Smooth muscle cell (in vitro differentiated cells): ENCODE measurements at regions not wholly inside any gene's neighbourhood (a gene's known extent, or its start where the extent isn't known, plus 50 kb on each side); places are given as distances from the start of the nearest gene placed in this dataset.
"Not testable (repeated sequence)": the region's sequence is repeated elsewhere in the genome, so short reads cannot be mapped to it uniquely, and the experiment has no call there.

Experiments
- DNase-seq: peaks from one replicate; lab custom pipeline; 2025; ENCODE audit not compliant: unreplicated experiment; lab: John Stamatoyannopoulos, UW
- H2AFZ ChIP-seq: fragments of 200-600 bp; sonication (generic); 2 replicates; pipeline ENCODE4 v1.6.0; 2016; ENCODE audit warnings: antibody characterized with exemption, low read depth, mild to moderate bottlenecking
- H3F3A ChIP-seq: fragments of 200-600 bp; sonication (generic); 2 replicates; pipeline ENCODE4 v1.6.0; 2017; ENCODE audit warnings: antibody characterized with exemption, low read depth
- H3K27ac ChIP-seq: fragments of 200-600 bp; sonication (generic); 2 replicates; pipeline ENCODE4 v1.5.1; 2016; ENCODE audit warnings: low read depth, mild to moderate bottlenecking
- H3K27me3 ChIP-seq: fragments of 200-600 bp; sonication (generic); 2 replicates; pipeline ENCODE4 v1.6.1; 2016; ENCODE audit warnings: low read depth, mild to moderate bottlenecking
- H3K36me3 ChIP-seq: fragments of 200-600 bp; sonication (generic); 2 replicates; pipeline ENCODE4 v1.5.1; 2016; ENCODE audit warnings: low read depth
- H3K4me1 ChIP-seq: fragments of 200-600 bp; sonication (generic); 2 replicates; pipeline ENCODE4 v1.5.1; 2016; ENCODE audit warnings: low read depth
- H3K4me2 ChIP-seq: fragments of 200-600 bp; sonication (generic); 2 replicates; pipeline ENCODE4 v1.6.0; 2016; ENCODE audit warnings: mild to moderate bottlenecking
- H3K4me3 ChIP-seq: fragments of 200-600 bp; sonication (generic); 2 replicates; pipeline ENCODE4 v1.5.1; 2016; ENCODE audit warnings: mild to moderate bottlenecking
- H3K79me2 ChIP-seq: fragments of 200-600 bp; sonication (generic); 2 replicates; pipeline ENCODE4 v1.6.0; 2016; ENCODE audit warnings: low read depth, mild to moderate bottlenecking
- H3K9ac ChIP-seq: fragments of 200-600 bp; sonication (generic); 2 replicates; pipeline ENCODE4 v1.6.0; 2016; ENCODE audit warnings: low read depth
- H3K9me3 ChIP-seq: fragments of 200-600 bp; sonication (generic); replicated peaks from 2 replicates; pipeline ENCODE4 v1.5.1; 2016; ENCODE audit warnings: low read depth
- H4K20me1 ChIP-seq: fragments of 200-600 bp; sonication (generic); 2 replicates; pipeline ENCODE4 v1.6.0; 2016; ENCODE audit warnings: low read depth
- CTCF ChIP-seq: fragments of 200-600 bp; sonication (generic); IDR thresholded peaks from 2 replicates; pipeline ENCODE4 v1.5.1; 2017; ENCODE audit warnings: borderline replicate concordance, mild to moderate bottlenecking, antibody characterized with exemption; ENCODE audit not compliant: insufficient read depth, poor library complexity, severe bottlenecking
- WGBS: methylation state at CpG from one replicate; pipeline ENCODE4 v1.1.7; 2016; ENCODE audit warnings: low lambda C conversion rate; 5-methylcytosine and 5-hydroxymethylcytosine counted together

DNA sequence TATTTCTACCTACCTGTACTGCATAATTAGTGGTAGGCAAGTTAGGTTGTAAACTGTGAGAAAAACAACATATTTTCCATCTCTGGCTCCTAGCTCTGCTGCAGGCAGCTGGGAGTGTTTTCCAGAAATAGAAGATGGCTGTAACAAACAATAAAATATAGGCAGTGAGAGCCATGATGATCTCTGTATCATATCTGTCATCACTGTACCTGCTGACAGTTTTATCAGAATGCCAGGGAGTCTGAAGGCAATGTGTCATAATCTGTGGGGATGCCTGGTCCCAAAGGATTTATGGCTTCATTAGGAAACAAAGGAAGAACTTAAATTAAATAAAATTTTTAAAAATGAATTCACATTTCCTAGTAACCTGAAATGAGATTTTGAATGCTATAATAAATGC is 160.9 kb upstream of the SMIM30 start:
- H3K79me2 ChIP-seq: no peaks in the 10 kb centered on the region
- no peaks in the 10 kb centered on the region for H3K9me3 ChIP-seq
- no peaks in the 10 kb centered on the region for H3K36me3 ChIP-seq
- DNase-seq: no peak
- TF ChIP-seq CTCF: no peak
- no peaks in the 10 kb centered on the region for H3K4me1 ChIP-seq
- no peak overlapping the region for H3K27ac ChIP-seq
- H4K20me1 ChIP-seq: no peaks in the 10 kb centered on the region
- no peak overlapping the region for H3K9ac ChIP-seq
- peak overlapping the region; percentile 11 for H2AFZ ChIP-seq
- no peak overlapping the region for H3K4me2 ChIP-seq
- H3K4me3 ChIP-seq: no peak overlapping the region
- H3K27me3 ChIP-seq: no peaks in the 10 kb centered on the region
- no peaks in the 10 kb centered on the region for H3F3A ChIP-seq

- DNase-seq: no peak
- no peaks in the 10 kb centered on the region for H3F3A ChIP-seq
- H3K79me2 ChIP-seq: no peaks in the 10 kb centered on the region
- H3K4me2 ChIP-seq: no peak overlapping the region
- H3K4me1 ChIP-seq: no peaks in the 10 kb centered on the region
- no peaks in the 10 kb centered on the region for H4K20me1 ChIP-seq
- no peak for TF ChIP-seq CTCF
- H2AFZ ChIP-seq: no peak overlapping the region
- WGBS: 85% methylated on average over 2 of the region's 2 CpGs
- H3K27me3 ChIP-seq: no peaks in the 10 kb centered on the region
- H3K4me3 ChIP-seq: no peak overlapping the region
- H3K27ac ChIP-seq: no peak overlapping the region
- no peaks in the 10 kb centered on the region for H3K9me3 ChIP-seq
- H3K36me3 ChIP-seq: no peaks in the 10 kb centered on the region
- no peak overlapping the region for H3K9ac ChIP-seq
These were observed 152.4 kb upstream of the SMIM30 start for GRCh38 chr7:113270790-113271189.

GRCh38 chr7:113269592-113269991 is 151.2 kb upstream of the SMIM30 start:
- H3K4me2 ChIP-seq, H3K27ac ChIP-seq, H3K4me1 ChIP-seq, H3K27me3 ChIP-seq, H2AFZ ChIP-seq, H3K79me2 ChIP-seq, DNase-seq, H3K36me3 ChIP-seq, H3K4me3 ChIP-seq, H3K9ac ChIP-seq, H3K9me3 ChIP-seq, H3F3A ChIP-seq, H4K20me1 ChIP-seq: not testable (repeated sequence)
- 98% methylated on average over 3 of the region's 3 CpGs for WGBS

GRCh38 chr7:113268757-113269156 is 150.4 kb upstream of the SMIM30 start:
- H3K4me1 ChIP-seq: no peaks in the 10 kb centered on the region
- H3K4me2 ChIP-seq: no peak overlapping the region
- H2AFZ ChIP-seq: no peak overlapping the region
- H3K36me3 ChIP-seq: no peaks in the 10 kb centered on the region
- H3K9ac ChIP-seq: no peak overlapping the region
- DNase-seq: no peak
- no peaks in the 10 kb centered on the region for H3K79me2 ChIP-seq
- no peak overlapping the region for H3K27ac ChIP-seq
- no peaks in the 10 kb centered on the region for H3K9me3 ChIP-seq
- H3K27me3 ChIP-seq: no peaks in the 10 kb centered on the region
- TF ChIP-seq CTCF: no peak
- H3F3A ChIP-seq: no peaks in the 10 kb centered on the region
- WGBS: 84% methylated on average over 3 of the region's 3 CpGs
- no peaks in the 10 kb centered on the region for H4K20me1 ChIP-seq
- no peak overlapping the region for H3K4me3 ChIP-seq
